GM12878 (cell line): ENCODE measurements at regions not wholly inside any gene's neighbourhood (a gene's known extent, or its start where the extent isn't known, plus 50 kb on each side); places are given as distances from the start of the nearest gene placed in this dataset.

Experiments
- ATAC-seq: fragments of 200-7000 bp; cut with Tn5 transposase; 3 replicates; pipeline ENCODE4 v1.9.1; 2020; ENCODE audit warnings: mild to moderate bottlenecking, moderate library complexity
- BruUV-seq: library from RNA; stranded (reverse); fragments of 400-500 nt; replicated peaks from 2 replicates; lab custom pipeline; 2021; lab: Mats Ljungman, UMichigan
- CTCF ChIA-PET: fragments of 300-600 bp; sonication (Branson Sonifier 250); formaldehyde crosslinking; extraction: SDS; loops from one replicate; lab custom pipeline; 2021; ENCODE audit warnings: inconsistent platforms; lab: Yijun Ruan, JAX
- POLR2A ChIA-PET: fragments of 350-600 bp; formaldehyde crosslinking; extraction: SDS; loops from one replicate; lab custom pipeline; 2021; ENCODE audit warnings: inconsistent platforms; lab: Charles Lee
- RAD21 ChIA-PET: fragments of 300-600 bp; sonication (Branson Sonifier 250); formaldehyde crosslinking; loops from one replicate; lab custom pipeline; 2023; ENCODE audit warnings: antibody characterized with exemption; ENCODE audit not compliant: unreplicated experiment; lab: Charles Lee
- SMC1A ChIA-PET: fragments of 300-600 bp; sonication (Branson Sonifier 250); formaldehyde crosslinking; loops from one replicate; lab custom pipeline; 2023; ENCODE audit not compliant: unreplicated experiment, uncharacterized antibody; lab: Charles Lee
- DNase-seq: peaks from one replicate; pipeline ENCODE4 v3.0.0-alpha.2; 2011; ENCODE audit warnings: low read depth, low spot score
- FAIRE-seq: peaks from 3 replicates; lab custom pipeline; 2011; peaks lifted over from hg19 to GRCh38; lab: Jason Lieb, UNC
- H2AFZ ChIP-seq: 2 replicates; pipeline ENCODE4 v1.6.0; 2011; ENCODE audit warnings: low read depth, low read length, control low read depth; ENCODE audit not compliant: control insufficient read depth
- H3K27ac ChIP-seq: 2 replicates; pipeline ENCODE4 v1.5.1; 2011; ENCODE audit warnings: control low read depth; ENCODE audit not compliant: control insufficient read depth, insufficient read depth
- H3K27me3 ChIP-seq, 2 experiments: replicated peaks in 1 of 2; 2 replicates each; pipeline versions ENCODE4 v1.6.0 to v1.6.1; 2011; ENCODE audit warnings: low read length in 1 of 2; ENCODE audit not compliant: control insufficient read depth in 2 of 2, insufficient read depth in 2 of 2
- H3K36me3 ChIP-seq, 2 experiments: 2 replicates each; pipeline ENCODE4 v1.5.1; 2011; ENCODE audit warnings: low read length in 1 of 2; ENCODE audit not compliant: control insufficient read depth in 2 of 2, insufficient read depth in 2 of 2
- H3K4me1 ChIP-seq: 2 replicates; pipeline ENCODE4 v1.6.1; 2011; ENCODE audit warnings: mild to moderate bottlenecking, low read length, moderate library complexity, mixed read lengths; ENCODE audit not compliant: control insufficient read depth, insufficient read depth
- H3K4me2 ChIP-seq: 2 replicates; pipeline ENCODE4 v1.6.0; 2011; ENCODE audit warnings: control low read depth; ENCODE audit not compliant: control insufficient read depth, insufficient read depth
- H3K4me3 ChIP-seq: fragments of 200-600 bp; sonication (generic); 2 replicates; pipeline ENCODE4 v1.5.1; 2016
- H3K79me2 ChIP-seq: 2 replicates; pipeline ENCODE4 v1.6.0; 2011; ENCODE audit warnings: low read length; ENCODE audit not compliant: control insufficient read depth, insufficient read depth
- H3K9ac ChIP-seq: 2 replicates; pipeline ENCODE4 v1.8.0; 2011; ENCODE audit warnings: low read length, control low read depth, mixed read lengths; ENCODE audit not compliant: control insufficient read depth, insufficient read depth
- H3K9me3 ChIP-seq: replicated peaks from 3 replicates; pipeline ENCODE4 v1.5.1; 2011; ENCODE audit warnings: mild to moderate bottlenecking, low read length; ENCODE audit not compliant: control insufficient read depth, insufficient read depth
- H4K20me1 ChIP-seq: 2 replicates; pipeline ENCODE4 v1.6.0; 2011; ENCODE audit not compliant: control insufficient read depth, insufficient read depth
- ATF7 ChIP-seq: fragments of 450-650 bp; IDR thresholded peaks from 2 replicates; pipeline ENCODE4 v1.6.1; 2016; ENCODE audit warnings: low read depth, mild to moderate bottlenecking
- CHD4 ChIP-seq: fragments of 200-600 bp; sonication (generic); IDR thresholded peaks from 2 replicates; pipeline ENCODE4 v1.6.1; 2016; ENCODE audit warnings: mild to moderate bottlenecking
- E2F4 ChIP-seq: IDR thresholded peaks from 2 replicates; pipeline ENCODE4 v1.6.1; 2012; ENCODE audit warnings: low read depth, low read length, improper control_type of control experiment
- MTA2 ChIP-seq: fragments of 450-650 bp; IDR thresholded peaks from 2 replicates; pipeline ENCODE4 v1.6.1; 2016; ENCODE audit warnings: low read depth, mild to moderate bottlenecking, moderate library complexity
- NFYB ChIP-seq: IDR thresholded peaks from 2 replicates; pipeline ENCODE4 v1.6.1; 2011; ENCODE audit warnings: low read depth, mild to moderate bottlenecking, low read length, improper control_type of control experiment, moderate library complexity; ENCODE audit not compliant: insufficient read depth
- SP1 ChIP-seq: IDR thresholded peaks from one replicate; pipeline ENCODE4 v1.6.1; 2011; ENCODE audit warnings: low read depth, low read length
- ZNF207 ChIP-seq: fragments of 450-650 bp; IDR thresholded peaks from 2 replicates; pipeline ENCODE4 v1.6.1; 2014; ENCODE audit warnings: antibody characterized with exemption, mild to moderate bottlenecking, borderline replicate concordance
- WGBS: methylation state at CpG from one replicate; pipeline ENCODE4 v1.1.6; 2016; ENCODE audit warnings: low lambda C conversion rate; ENCODE audit not compliant: insufficient replicate concordance, insufficient coverage; ENCODE audit errors: missing lambda C conversion rate; 5-methylcytosine and 5-hydroxymethylcytosine counted together
- in situ Hi-C: fragments of 300-500 bp; cut with MboI; formaldehyde crosslinking; loops from 9 replicates; pipeline ENCODE4 v1.14.3; 2018; ENCODE audit warnings: mixed read lengths
- intact Hi-C: fragments of 100-400 bp; cut with micrococcal nuclease; formaldehyde crosslinking; loops from one replicate; pipeline ENCODE4 v1.14.2; 2022; ENCODE audit not compliant: unreplicated experiment
- TF ChIP-seq, protein P1 (sequence below): fragments of 450-650 bp; IDR thresholded peaks from 2 replicates; pipeline ENCODE4 v1.6.1; 2017; ENCODE audit warnings: mild to moderate bottlenecking, moderate library complexity

- TF ChIP-seq E2F4 (no peak), MTA2 (no peak), SP1 (no peak), ZNF207 (no peak)
Observed at GRCh38 chr5:106097340-106097739, 1573.4 kb downstream of the EFNA5 start (continued).

- ChIA-PET CTCF (interaction anchor here (0.6 to 1.5 kb wide), 2 partner anchors 28 to 113 kb away, joined by 3 to 4 read pairs; no protein-coding TSS in a partner anchor), RAD21 (no interaction called here), POLR2A (no interaction called here), SMC1A (interaction anchor here (0.7 kb wide), 1 partner anchor 811 kb away, joined by 6 read pairs; no protein-coding TSS in a partner anchor)
- Histone ChIP-seq H3K36me3 (no peaks in the 10 kb centered on the region), H3K4me2 (no peak overlapping the region), H3K9ac (no peak overlapping the region), H3K9me3 (no peaks in the 10 kb centered on the region), H3K79me2 (no peaks in the 10 kb centered on the region), H3K27me3 (no peaks in the 10 kb centered on the region), H2AFZ (no peak overlapping the region), H4K20me1 (no peaks in the 10 kb centered on the region), H3K27ac (no peak overlapping the region), H3K4me1 (no peaks in the 10 kb centered on the region), H3K4me3 (no peak overlapping the region)
- no peak for DNase-seq
- BruUV-seq: no TSS peak
- intact Hi-C loops (no loop called here), in situ Hi-C loops (no loop called here)
- no peak for FAIRE-seq
- no peak for ATAC-seq
- no peak for TF ChIP-seq CHD4
Observed at GRCh38 chr5:106094839-106095238, 1575.9 kb downstream of the EFNA5 start.

- POLR2A ChIA-PET: no interaction called here
- Histone ChIP-seq H3K4me2 (no peak overlapping the region), H3K4me1 (no peaks in the 10 kb centered on the region), H4K20me1 (no peaks in the 10 kb centered on the region), H3K27me3 (no peaks in the 10 kb centered on the region)
- SMC1A ChIA-PET: interaction anchor here (0.6 to 0.7 kb wide), 2 partner anchors 45 to 812 kb away, joined by 4 to 6 read pairs; no protein-coding TSS in a partner anchor
- CTCF ChIA-PET: no interaction called here
- WGBS: 13% methylated on average over 4 of the region's 4 CpGs
- BruUV-seq: no TSS peak
- RAD21 ChIA-PET: no interaction called here
- TF ChIP-seq, protein P1, sequence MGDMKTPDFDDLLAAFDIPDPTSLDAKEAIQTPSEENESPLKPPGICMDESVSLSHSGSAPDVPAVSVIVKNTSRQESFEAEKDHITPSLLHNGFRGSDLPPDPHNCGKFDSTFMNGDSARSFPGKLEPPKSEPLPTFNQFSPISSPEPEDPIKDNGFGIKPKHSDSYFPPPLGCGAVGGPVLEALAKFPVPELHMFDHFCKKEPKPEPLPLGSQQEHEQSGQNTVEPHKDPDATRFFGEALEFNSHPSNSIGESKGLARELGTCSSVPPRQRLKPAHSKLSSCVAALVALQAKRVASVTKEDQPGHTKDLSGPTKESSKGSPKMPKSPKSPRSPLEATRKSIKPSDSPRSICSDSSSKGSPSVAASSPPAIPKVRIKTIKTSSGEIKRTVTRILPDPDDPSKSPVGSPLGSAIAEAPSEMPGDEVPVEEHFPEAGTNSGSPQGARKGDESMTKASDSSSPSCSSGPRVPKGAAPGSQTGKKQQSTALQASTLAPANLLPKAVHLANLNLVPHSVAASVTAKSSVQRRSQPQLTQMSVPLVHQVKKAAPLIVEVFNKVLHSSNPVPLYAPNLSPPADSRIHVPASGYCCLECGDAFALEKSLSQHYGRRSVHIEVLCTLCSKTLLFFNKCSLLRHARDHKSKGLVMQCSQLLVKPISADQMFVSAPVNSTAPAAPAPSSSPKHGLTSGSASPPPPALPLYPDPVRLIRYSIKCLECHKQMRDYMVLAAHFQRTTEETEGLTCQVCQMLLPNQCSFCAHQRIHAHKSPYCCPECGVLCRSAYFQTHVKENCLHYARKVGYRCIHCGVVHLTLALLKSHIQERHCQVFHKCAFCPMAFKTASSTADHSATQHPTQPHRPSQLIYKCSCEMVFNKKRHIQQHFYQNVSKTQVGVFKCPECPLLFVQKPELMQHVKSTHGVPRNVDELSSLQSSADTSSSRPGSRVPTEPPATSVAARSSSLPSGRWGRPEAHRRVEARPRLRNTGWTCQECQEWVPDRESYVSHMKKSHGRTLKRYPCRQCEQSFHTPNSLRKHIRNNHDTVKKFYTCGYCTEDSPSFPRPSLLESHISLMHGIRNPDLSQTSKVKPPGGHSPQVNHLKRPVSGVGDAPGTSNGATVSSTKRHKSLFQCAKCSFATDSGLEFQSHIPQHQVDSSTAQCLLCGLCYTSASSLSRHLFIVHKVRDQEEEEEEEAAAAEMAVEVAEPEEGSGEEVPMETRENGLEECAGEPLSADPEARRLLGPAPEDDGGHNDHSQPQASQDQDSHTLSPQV: no peak
- TF ChIP-seq NFYB: no peak
- TF ChIP-seq ATF7: no peak
- TF ChIP-seq, all 136 proteins: peak for 0
- no peak overlapping the region for H3K4me3 ChIP-seq
- no peak overlapping the region for H2AFZ ChIP-seq
- no peaks in the 10 kb centered on the region for H3K9me3 ChIP-seq
- ATAC-seq (peak; percentile 75), FAIRE-seq (no peak), DNase-seq (peak; percentile 3)
- intact Hi-C loops (no loop called here), in situ Hi-C loops (no loop called here)
- no peak overlapping the region for H3K9ac ChIP-seq
- no peak overlapping the region for H3K27ac ChIP-seq
- no peaks in the 10 kb centered on the region for H3K36me3 ChIP-seq
- no peaks in the 10 kb centered on the region for H3K79me2 ChIP-seq
Observed at GRCh38 chr5:106094204-106094607, 1576.5 kb downstream of the EFNA5 start.
